ENCODE measurements at regions not wholly inside any gene's neighbourhood (a gene's known extent, or its start where the extent isn't known, plus 50 kb on each side); places are given as distances from the start of the nearest gene placed in this dataset.

- DNase-seq, result no peak
Observed at GRCh38 chr2:41504532-41504931, 543.3 kb upstream of the PKDCC start.

GRCh38 chr2:41510108-41510507 lies 537.7 kb upstream of the PKDCC start:
- DNase-seq, result no peak

GRCh38 chr2:41521211-41521610 lies 526.6 kb upstream of the PKDCC start:
- DNase-seq, result no peak

DNA sequence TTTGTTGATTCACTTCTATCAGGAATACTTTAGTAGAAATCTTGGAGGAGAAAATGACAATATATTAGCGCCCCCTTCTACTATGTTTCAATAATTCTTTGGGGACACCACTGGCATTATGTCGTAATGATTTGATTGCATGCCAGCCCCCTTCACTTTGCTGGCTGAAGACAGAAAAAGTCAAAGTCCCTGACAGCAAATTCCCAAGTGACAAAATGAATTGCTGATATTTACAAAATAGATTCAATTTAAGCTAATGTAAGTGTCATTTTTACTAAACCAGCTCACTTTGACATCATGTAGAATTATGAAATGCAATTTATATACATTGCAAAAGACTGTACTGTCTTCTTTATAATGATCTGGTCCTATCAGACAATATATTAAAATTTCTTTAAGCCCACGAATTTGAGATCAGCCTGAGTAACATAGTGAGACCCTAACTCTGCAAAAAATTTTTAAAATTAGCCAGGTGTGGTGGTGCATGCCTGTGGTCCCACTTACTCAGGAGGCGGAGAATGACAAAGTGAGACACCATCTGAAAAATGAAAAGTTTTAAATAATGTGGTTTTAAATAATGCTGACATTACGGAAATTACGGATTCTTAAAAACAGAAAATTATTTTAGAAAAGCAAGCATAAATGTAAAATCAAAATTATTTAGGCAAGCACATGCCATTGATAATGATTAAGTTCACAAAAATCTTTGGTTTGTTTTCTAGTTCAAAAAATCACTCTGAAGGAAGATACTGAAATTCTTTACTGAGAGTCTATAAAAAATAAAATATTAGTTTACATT lies 520.1 kb upstream of the PKDCC start:
- DNase-seq, result no peak

DNA sequence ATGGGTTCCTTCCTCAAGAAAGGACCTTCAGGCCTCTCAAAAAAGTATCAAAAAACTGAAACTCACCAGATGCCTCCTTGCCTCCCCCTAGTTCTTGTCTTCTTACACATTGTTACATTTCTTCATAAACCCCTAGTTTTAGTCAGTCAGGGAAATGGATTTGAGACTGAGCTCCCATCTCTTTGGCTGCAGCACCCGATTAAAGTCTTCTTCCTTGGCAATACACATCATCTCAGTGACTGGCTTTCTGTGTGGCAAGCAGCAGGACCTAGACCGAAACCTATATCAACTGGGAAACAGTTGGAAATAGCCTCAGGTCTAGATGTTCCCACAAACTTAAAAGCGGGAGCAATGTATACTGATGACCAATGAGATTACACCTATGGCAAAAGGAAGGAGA lies 512.2 kb upstream of the PKDCC start:
- DNase-seq, result no peak

- no peak for DNase-seq
Observed at GRCh38 chr2:41540272-41540998, 507.4 kb upstream of the PKDCC start.

DNA sequence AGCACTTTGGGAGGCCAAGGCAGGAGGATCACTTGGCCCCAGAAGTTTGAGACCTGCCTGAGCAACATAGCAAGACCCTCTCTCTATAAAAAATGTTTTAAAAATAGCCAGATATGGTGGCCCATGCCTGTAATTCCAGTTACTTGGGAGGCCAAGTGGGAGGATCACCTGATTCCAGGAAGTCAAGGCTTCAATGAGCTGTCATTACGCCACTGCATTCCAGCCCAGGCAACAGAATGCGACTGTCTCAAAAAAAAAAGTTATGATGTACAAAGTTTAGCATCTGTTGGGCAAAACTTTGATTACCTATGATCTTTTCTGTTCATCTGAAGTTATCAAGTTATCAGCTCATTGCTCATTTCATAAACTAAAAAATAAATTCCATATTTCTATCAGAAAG lies 504.1 kb upstream of the PKDCC start:
- DNase-seq, result no peak

DNA sequence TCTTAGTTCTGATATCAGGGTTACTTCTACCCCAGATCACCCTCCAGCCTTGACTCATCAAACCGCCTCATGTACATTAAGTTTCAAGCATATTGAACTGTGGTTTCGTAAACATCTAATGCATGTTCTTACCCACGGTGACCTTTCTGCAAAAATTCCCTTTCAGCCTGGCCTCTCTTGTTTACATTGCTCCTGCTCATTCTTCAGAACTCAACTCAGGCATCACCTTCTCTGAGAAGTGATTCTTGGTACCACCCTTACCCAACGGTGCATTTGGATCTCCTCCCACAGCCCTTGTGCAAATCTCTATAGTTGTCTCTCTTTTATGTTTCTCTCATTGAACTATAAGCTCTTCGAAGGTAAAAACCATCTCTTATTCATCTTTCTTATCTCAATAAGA lies 503.1 kb upstream of the PKDCC start:
- no peak for DNase-seq

GRCh38 chr2:41546031-41546430 lies 501.8 kb upstream of the PKDCC start:
- no peak for DNase-seq

- DNase-seq, result no peak
Observed at GRCh38 chr2:41568648-41569047, 479.2 kb upstream of the PKDCC start.

GRCh38 chr2:41572154-41572553 lies 475.7 kb upstream of the PKDCC start:
- no peak for DNase-seq

DNA sequence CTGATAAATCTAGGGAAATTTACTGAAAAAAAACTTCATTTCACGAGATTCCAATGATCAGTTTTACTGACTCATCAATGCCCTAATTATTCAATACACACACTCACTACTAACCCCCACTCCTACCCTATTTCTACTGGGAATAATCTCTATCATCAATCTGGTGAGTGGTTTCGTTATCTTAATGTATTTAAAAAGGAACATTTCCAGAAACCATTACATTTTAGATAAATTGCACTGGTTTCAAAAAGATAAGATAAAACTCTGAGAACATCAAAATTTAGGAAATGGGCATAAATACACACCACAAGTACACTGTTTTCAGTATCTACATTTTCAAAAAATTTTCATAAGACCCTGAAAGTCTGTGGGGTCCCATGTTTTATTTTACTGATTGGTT lies 471.4 kb upstream of the PKDCC start:
- no peak for DNase-seq

DNA sequence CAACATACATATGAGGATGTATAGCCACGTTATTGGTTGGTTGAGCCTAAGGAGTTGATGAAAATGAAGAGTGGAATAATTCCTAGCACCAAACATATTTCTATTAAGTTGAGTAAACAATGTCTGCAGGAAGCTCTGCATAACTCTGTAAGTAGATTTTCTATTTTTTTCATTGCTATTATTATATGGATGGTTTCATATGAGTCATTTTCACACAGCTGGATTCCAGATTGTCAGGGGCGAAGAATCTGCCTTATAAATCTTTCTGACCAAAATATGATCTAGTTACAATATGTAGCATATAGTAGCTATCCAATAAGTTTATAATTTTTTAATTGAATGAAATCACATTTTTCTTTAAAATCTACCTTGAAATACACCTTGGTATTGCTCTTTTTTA lies 468.0 kb upstream of the PKDCC start:
- no peak for DNase-seq

DNA sequence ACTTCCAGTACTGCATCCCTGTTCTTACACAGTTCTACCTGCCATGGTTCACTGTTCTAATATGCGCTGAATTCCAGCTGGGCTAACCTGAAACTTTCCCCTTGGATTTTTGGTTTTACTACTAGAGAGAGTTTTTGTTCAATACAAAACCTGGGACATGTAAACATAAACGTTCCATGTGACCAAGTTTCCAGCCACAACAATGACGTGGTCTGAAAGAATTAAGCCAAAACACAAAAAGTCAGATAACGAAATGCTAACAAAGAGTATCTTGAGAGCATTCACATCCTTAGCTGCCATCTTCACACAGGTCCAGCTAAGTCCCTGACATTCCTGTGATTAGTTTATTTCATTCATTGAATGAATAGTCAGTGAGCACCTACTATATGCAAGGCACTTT lies 467.0 kb upstream of the PKDCC start:
- no peak for DNase-seq

DNA sequence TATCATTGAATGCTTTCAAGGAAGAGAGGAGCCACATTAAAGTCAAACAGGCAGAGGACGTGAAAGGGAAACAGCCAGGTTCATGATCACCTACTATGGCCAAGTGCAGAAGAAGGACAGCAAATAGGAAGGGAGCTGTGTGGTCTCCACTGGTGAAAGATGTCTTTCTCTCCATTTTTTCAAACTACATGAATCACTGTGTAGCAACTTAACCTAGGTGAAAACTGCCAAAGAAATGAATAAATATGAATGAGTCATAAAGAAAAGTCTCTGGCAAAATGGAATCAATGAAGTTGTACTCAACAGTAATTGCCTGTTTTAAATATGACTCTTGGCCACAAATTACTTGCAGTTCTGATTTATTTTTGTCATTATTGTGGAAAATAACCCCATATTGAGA lies 452.6 kb upstream of the PKDCC start:
- DNase-seq, result no peak

GRCh38 chr2:41597680-41598079 lies 450.1 kb upstream of the PKDCC start:
- DNase-seq, result peak in 1 of 2 experiments; percentile 19

DNA sequence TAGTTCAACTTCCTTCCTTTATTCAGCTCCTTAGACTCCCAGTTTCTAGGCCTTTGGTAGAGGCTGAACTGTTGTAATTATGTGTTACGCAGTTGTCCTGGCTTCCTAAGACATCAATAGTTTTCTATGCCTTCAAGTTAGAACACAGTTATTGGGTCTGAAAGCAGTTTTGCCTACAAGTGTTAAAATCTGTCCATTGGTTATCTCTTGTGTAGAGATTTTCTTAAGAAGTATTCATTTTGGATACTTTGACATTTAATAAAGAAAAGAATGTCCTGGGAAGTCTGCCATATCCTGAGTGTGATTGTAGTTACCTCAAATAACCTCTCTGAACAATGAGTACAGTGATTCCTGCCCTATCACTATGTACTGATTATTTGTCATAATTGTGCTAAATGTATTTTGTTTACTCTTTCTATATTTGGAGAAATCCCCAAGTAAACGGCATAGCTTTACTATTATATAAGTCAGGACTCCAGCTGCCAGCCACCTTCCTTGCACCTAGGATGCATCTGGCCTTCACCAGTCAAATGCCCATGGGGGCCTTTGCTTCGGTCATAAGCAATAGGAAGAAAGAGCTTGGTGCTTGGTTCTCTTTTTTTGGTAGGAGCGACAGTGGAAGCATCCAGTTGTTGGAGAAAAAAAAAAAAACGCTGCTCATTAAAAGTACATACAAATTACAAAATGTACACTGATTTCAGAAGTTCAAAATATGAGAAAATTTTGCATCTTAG lies 449.5 kb upstream of the PKDCC start:
- DNase-seq, result peak in 1 of 2 experiments; percentile 3

DNA sequence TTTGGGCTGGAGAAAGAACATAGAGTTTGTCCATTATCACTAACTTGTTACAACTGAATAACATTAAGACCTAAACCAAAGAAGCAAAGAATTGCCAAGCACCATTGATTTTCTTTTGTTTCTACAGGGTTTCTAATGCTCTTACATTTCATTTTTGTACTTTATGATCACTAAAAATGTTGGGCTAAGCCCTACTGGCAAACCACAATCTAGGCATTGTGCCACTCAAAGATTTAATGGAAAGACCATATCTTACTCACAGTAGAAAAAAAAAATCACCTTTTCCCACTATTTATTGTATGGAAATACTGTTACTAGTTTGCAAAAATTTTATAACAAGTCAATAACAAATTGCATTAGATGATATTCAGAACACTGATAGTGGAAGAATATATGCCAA lies 447.4 kb upstream of the PKDCC start:
- DNase-seq, result no peak

- peak; percentile 21 to 49 for DNase-seq
Observed at GRCh38 chr2:41602341-41602740, 445.5 kb upstream of the PKDCC start.

GRCh38 chr2:41605311-41605710 lies 442.5 kb upstream of the PKDCC start:
- no peak for DNase-seq

- no peak for DNase-seq
Observed at GRCh38 chr2:41605914-41606313, 441.9 kb upstream of the PKDCC start.

GRCh38 chr2:41610501-41611190 lies 437.2 kb upstream of the PKDCC start:
- DNase-seq, result peak in 1 of 2 experiments; percentile 29

DNA sequence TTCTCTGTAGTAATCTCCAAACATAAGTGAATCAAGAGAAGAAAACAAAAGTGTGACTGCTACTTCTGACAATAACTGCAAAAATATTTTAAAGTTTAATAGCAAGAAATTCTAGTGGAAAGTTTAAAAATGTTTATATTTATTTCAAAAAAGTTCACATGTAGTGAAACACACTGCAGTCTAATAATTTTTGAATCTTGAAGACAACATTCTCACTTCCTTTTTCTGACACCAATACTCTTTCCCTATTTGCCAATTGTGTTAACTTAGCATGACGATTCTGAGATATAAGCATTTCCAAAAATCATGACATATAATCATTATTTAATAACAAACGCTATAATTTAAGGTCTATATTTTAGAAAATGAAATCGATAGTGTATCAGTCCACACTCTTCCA lies 429.1 kb upstream of the PKDCC start:
- no peak for DNase-seq

All from NCI-H446 (cell line).